ENCODE measurements at regions not wholly inside any gene's neighbourhood (a gene's known extent, or its start where the extent isn't known, plus 50 kb on each side); places are given as distances from the start of the nearest gene placed in this dataset.

GRCh38 chr6:43909474-43910148 is 139.6 kb downstream of the VEGFA start:
- Mint-ChIP-seq H3K4me1 (no peaks in the 10 kb centered on the region), H3K4me3 (no peak overlapping the region), H3K27ac (no peak overlapping the region), H3K36me3 (ENCODE audit: low read depth) (no peaks in the 10 kb centered on the region), H3K9me3 (no peaks in the 10 kb centered on the region), H3K27me3 (peaks cover 3% of the 10 kb centered on the region)
- ChIA-PET CTCF (no interaction called here), POLR2A (no interaction called here)
- DNase-seq = no peak

- no peak for DNase-seq
- Mint-ChIP-seq H3K36me3 (ENCODE audit: low read depth) (no peaks in the 10 kb centered on the region), H3K4me3 (no peak overlapping the region), H3K4me1 (no peaks in the 10 kb centered on the region), H3K27me3 (peaks cover 5% of the 10 kb centered on the region), H3K27ac (no peak overlapping the region), H3K9me3 (no peaks in the 10 kb centered on the region)
- CTCF ChIA-PET = interaction anchor here (0.6 kb wide), 1 partner anchor 467 kb away, joined by 4 read pairs; no protein-coding TSS in a partner anchor
- POLR2A ChIA-PET = no interaction called here
Observed at GRCh38 chr6:43907789-43908472, 137.9 kb downstream of the VEGFA start.

- H3K9me3 Mint-ChIP-seq = no peaks in the 10 kb centered on the region
- ChIA-PET CTCF (no interaction called here), POLR2A (no interaction called here)
- no peaks in the 10 kb centered on the region for H3K4me1 Mint-ChIP-seq
- no peak for DNase-seq
- no peak overlapping the region for H3K4me3 Mint-ChIP-seq
- no peak overlapping the region for H3K27ac Mint-ChIP-seq
- H3K36me3 Mint-ChIP-seq (ENCODE audit: low read depth) = no peaks in the 10 kb centered on the region
- H3K27me3 Mint-ChIP-seq = peaks cover 5% of the 10 kb centered on the region
Observed at GRCh38 chr6:43907312-43907711, 137.3 kb downstream of the VEGFA start.

- H3K9me3 Mint-ChIP-seq = no peaks in the 10 kb centered on the region
- DNase-seq = no peak
- ChIA-PET POLR2A (no interaction called here), CTCF (interaction anchor here (0.8 kb wide), 1 partner anchor 293 kb away, joined by 5 read pairs; no protein-coding TSS in a partner anchor)
- H3K4me3 Mint-ChIP-seq = no peak overlapping the region
- H3K36me3 Mint-ChIP-seq (ENCODE audit: low read depth) = no peaks in the 10 kb centered on the region
- H3K27me3 Mint-ChIP-seq = peaks cover 5% of the 10 kb centered on the region
- no peaks in the 10 kb centered on the region for H3K4me1 Mint-ChIP-seq
- H3K27ac Mint-ChIP-seq = no peak overlapping the region
Observed at GRCh38 chr6:43904311-43905123, 134.5 kb downstream of the VEGFA start.

- POLR2A ChIA-PET = no interaction called here
- Mint-ChIP-seq H3K27me3 (peaks cover 5% of the 10 kb centered on the region), H3K9me3 (no peaks in the 10 kb centered on the region), H3K27ac (no peak overlapping the region), H3K4me1 (no peaks in the 10 kb centered on the region), H3K36me3 (ENCODE audit: low read depth) (no peaks in the 10 kb centered on the region), H3K4me3 (no peak overlapping the region)
- CTCF ChIA-PET = no interaction called here
- DNase-seq = no peak
Observed at GRCh38 chr6:43903739-43904290, 133.8 kb downstream of the VEGFA start.

- ChIA-PET POLR2A (interaction anchor here (1.2 kb wide), 1 partner anchor 26 kb away, joined by 3 read pairs; no protein-coding TSS in a partner anchor), CTCF (interaction anchor here (0.8 kb wide), 1 partner anchor 161 kb away, joined by 3 read pairs; no protein-coding TSS in a partner anchor)
- Mint-ChIP-seq H3K27me3 (peaks cover 6% of the 10 kb centered on the region), H3K27ac (no peak overlapping the region), H3K4me3 (no peak overlapping the region), H3K4me1 (no peaks in the 10 kb centered on the region), H3K36me3 (ENCODE audit: low read depth) (no peaks in the 10 kb centered on the region), H3K9me3 (no peaks in the 10 kb centered on the region)
- DNase-seq = no peak
Observed at GRCh38 chr6:43901733-43902230, 131.8 kb downstream of the VEGFA start.

GRCh38 chr6:43900916-43901732 is 131.1 kb downstream of the VEGFA start:
- Mint-ChIP-seq H3K27me3 (peaks cover 7% of the 10 kb centered on the region), H3K36me3 (ENCODE audit: low read depth) (no peaks in the 10 kb centered on the region), H3K27ac (no peak overlapping the region), H3K4me1 (no peaks in the 10 kb centered on the region), H3K4me3 (no peak overlapping the region), H3K9me3 (no peaks in the 10 kb centered on the region)
- CTCF ChIA-PET = interaction anchor here (0.8 kb wide), 1 partner anchor 161 kb away, joined by 3 read pairs; no protein-coding TSS in a partner anchor
- no peak for DNase-seq
- POLR2A ChIA-PET = no interaction called here

GRCh38 chr6:43900560-43900915 is 130.5 kb downstream of the VEGFA start:
- ChIA-PET CTCF (no interaction called here), POLR2A (no interaction called here)
- no peak for DNase-seq
- no peaks in the 10 kb centered on the region for H3K4me1 Mint-ChIP-seq
- H3K27me3 Mint-ChIP-seq = peaks cover 4% of the 10 kb centered on the region
- H3K36me3 Mint-ChIP-seq (ENCODE audit: low read depth) = no peaks in the 10 kb centered on the region
- H3K27ac Mint-ChIP-seq = no peak overlapping the region
- H3K9me3 Mint-ChIP-seq = no peaks in the 10 kb centered on the region
- no peak overlapping the region for H3K4me3 Mint-ChIP-seq

- H3K4me3 Mint-ChIP-seq = no peak overlapping the region
- no peak overlapping the region for H3K27ac Mint-ChIP-seq
Observed at GRCh38 chr6:43899830-43900229, 129.8 kb downstream of the VEGFA start.

GRCh38 chr6:43898358-43899131 is 128.5 kb downstream of the VEGFA start:
- Mint-ChIP-seq H3K9me3 (no peaks in the 10 kb centered on the region), H3K4me1 (no peaks in the 10 kb centered on the region), H3K27ac (no peak overlapping the region), H3K4me3 (no peak overlapping the region), H3K36me3 (ENCODE audit: low read depth) (no peaks in the 10 kb centered on the region), H3K27me3 (peaks cover 3% of the 10 kb centered on the region)
- POLR2A ChIA-PET = no interaction called here
- CTCF ChIA-PET = no interaction called here
- DNase-seq = no peak

More at GRCh38 chr6:43899830-43900229, 129.8 kb downstream of the VEGFA start:
- POLR2A ChIA-PET = no interaction called here
- Mint-ChIP-seq H3K36me3 (ENCODE audit: low read depth) (no peaks in the 10 kb centered on the region), H3K4me1 (no peaks in the 10 kb centered on the region), H3K9me3 (no peaks in the 10 kb centered on the region), H3K27me3 (peaks cover 4% of the 10 kb centered on the region)
- CTCF ChIA-PET = no interaction called here
- no peak for DNase-seq

- CTCF ChIA-PET = no interaction called here
- no peaks in the 10 kb centered on the region for H3K9me3 Mint-ChIP-seq
Observed at GRCh38 chr6:43897571-43898302, 127.7 kb downstream of the VEGFA start.

More at GRCh38 chr6:43897571-43898302, 127.7 kb downstream of the VEGFA start:
- no peaks in the 10 kb centered on the region for H3K36me3 Mint-ChIP-seq (ENCODE audit: low read depth)
- H3K27ac Mint-ChIP-seq = no peak overlapping the region
- peaks cover 5% of the 10 kb centered on the region for H3K27me3 Mint-ChIP-seq
- POLR2A ChIA-PET = no interaction called here
- no peaks in the 10 kb centered on the region for H3K4me1 Mint-ChIP-seq
- no peak for DNase-seq
- no peak overlapping the region for H3K4me3 Mint-ChIP-seq

Data from activated CD4-positive, alpha-beta memory T cell treated with anti-CD3 and anti-CD28 coated beads, Interleukin-2, amount 10 ng/mL, durations not matched to agents 7 days and 5 days (primary cell).